H1 (cell line): ENCODE measurements at regions not wholly inside any gene's neighbourhood (a gene's known extent, or its start where the extent isn't known, plus 50 kb on each side); places are given as distances from the start of the nearest gene placed in this dataset.

Experiments
- CTCF ChIA-PET: fragments of 300-600 bp; sonication (Branson Sonifier 250); formaldehyde crosslinking; loops from one replicate; lab custom pipeline; 2021; ENCODE audit not compliant: partially characterized antibody; lab: Charles Lee
- POLR2A ChIA-PET: fragments of 300-600 bp; sonication (Branson Sonifier 250); formaldehyde crosslinking; loops from one replicate; lab custom pipeline; 2021; ENCODE audit warnings: inconsistent platforms; ENCODE audit not compliant: partially characterized antibody; lab: Charles Lee
- DNase-seq, 2 experiments: peaks; one replicate each; pipeline versions ENCODE4 v3.0.0 to v3.0.0-alpha.2; 2010 to 2022; ENCODE audit warnings: low spot score in 2 of 2, low read depth in 1 of 2, mixed read lengths in 1 of 2
- FAIRE-seq: peaks from 2 replicates; lab custom pipeline; 2011; peaks lifted over from hg19 to GRCh38; lab: Jason Lieb, UNC
- H2AFZ ChIP-seq: 2 replicates; pipeline ENCODE4 v1.8.1; 2012; ENCODE audit warnings: low read length, inconsistent platforms
- H2AK5ac ChIP-seq: 2 replicates; pipeline ENCODE4 v1.6.1; 2013; ENCODE audit warnings: low read depth, low read length
- H2BK120ac ChIP-seq: replicated peaks from 2 replicates; pipeline ENCODE3; 2013; ENCODE audit warnings: low read depth, low read length, inconsistent platforms
- H2BK12ac ChIP-seq: 2 replicates; pipeline ENCODE4 v1.6.1; 2013; ENCODE audit warnings: low read depth, low read length
- H2BK15ac ChIP-seq: 2 replicates; pipeline ENCODE4 v1.6.1; 2013; ENCODE audit warnings: low read length
- H2BK20ac ChIP-seq: 2 replicates; pipeline ENCODE4 v1.6.1; 2013; ENCODE audit warnings: low read length
- H2BK5ac ChIP-seq: 2 replicates; pipeline ENCODE4 v1.6.1; 2013; ENCODE audit warnings: low read depth, low read length
- H3K14ac ChIP-seq: 2 replicates; pipeline ENCODE4 v1.6.1; 2013; ENCODE audit warnings: inconsistent platforms; ENCODE audit not compliant: insufficient read length
- H3K18ac ChIP-seq: 2 replicates; pipeline ENCODE4 v1.6.1; 2013; ENCODE audit warnings: low read length; ENCODE audit errors: extremely low read depth
- H3K23ac ChIP-seq: 2 replicates; pipeline ENCODE4 v1.6.1; 2013; ENCODE audit warnings: inconsistent platforms; ENCODE audit not compliant: insufficient read length
- H3K23me2 ChIP-seq: 2 replicates; pipeline ENCODE4 v1.6.1; 2013; ENCODE audit warnings: low read depth, low read length
- H3K27ac ChIP-seq: 2 replicates; pipeline ENCODE4 v1.6.1; 2011; ENCODE audit warnings: low read depth, low read length, inconsistent platforms
- H3K27me3 ChIP-seq, 4 experiments: replicated peaks in 1 of 4; 1 replicate in 1 of 4; 2 replicates in 3 of 4; pipeline versions ENCODE4 v1.6.1 to v1.8.1; 2011 to 2013; ENCODE audit warnings: low read length in 3 of 4, mild to moderate bottlenecking in 3 of 4, inconsistent platforms in 2 of 4, mixed read lengths in 2 of 4, moderate library complexity in 1 of 4; ENCODE audit not compliant: control insufficient read depth in 3 of 4, insufficient read depth in 3 of 4; ENCODE audit errors: extremely low read depth in 1 of 4
- H3K36me3 ChIP-seq, 4 experiments: 2 replicates each; pipeline versions ENCODE4 v1.6.1 to v1.8.1; 2011 to 2013; ENCODE audit warnings: mild to moderate bottlenecking in 4 of 4, low read length in 3 of 4, moderate library complexity in 2 of 4, control low read depth in 1 of 4, inconsistent platforms in 1 of 4; ENCODE audit not compliant: insufficient read depth in 4 of 4, control insufficient read depth in 2 of 4
- H3K4ac ChIP-seq: replicated peaks from 2 replicates; pipeline ENCODE3; 2013; ENCODE audit warnings: low read length, low read depth, mixed read lengths, inconsistent platforms; ENCODE audit not compliant: insufficient read length
- H3K4me1 ChIP-seq, 4 experiments: replicated peaks in 1 of 4; 1 replicate in 1 of 4; 2 replicates in 3 of 4; pipeline versions ENCODE4 v1.6.1 to v1.8.1; 2011 to 2013; ENCODE audit warnings: low read length in 3 of 4, inconsistent platforms in 2 of 4, mixed read lengths in 1 of 4; ENCODE audit not compliant: insufficient read depth in 4 of 4, control insufficient read depth in 3 of 4
- H3K4me2 ChIP-seq, 2 experiments: 2 replicates each; pipeline versions ENCODE4 v1.6.1 to v1.8.1; 2011 to 2013; ENCODE audit warnings: low read depth in 2 of 2, low read length in 2 of 2, control low read depth in 1 of 2, inconsistent platforms in 1 of 2, mild to moderate bottlenecking in 1 of 2; ENCODE audit not compliant: insufficient read depth in 1 of 2
- H3K4me3 ChIP-seq, 4 experiments: fragments of 200-600, 300-600 bp in 1 of 4; sonication (generic), shearing (Covaris generic), sonication (Bioruptor Twin) in 1 of 4; 2 replicates each; pipeline versions ENCODE4 v1.5.1 to v1.8.1; 2011 to 2016; ENCODE audit warnings: low read length in 4 of 4, low read depth in 3 of 4, control low read depth in 2 of 4, inconsistent platforms in 2 of 4, mild to moderate bottlenecking in 2 of 4, mixed read lengths in 1 of 4, moderate library complexity in 1 of 4; ENCODE audit not compliant: insufficient read depth in 2 of 4; ENCODE audit errors: extremely low read depth in 1 of 4
- H3K56ac ChIP-seq: replicated peaks from 2 replicates; pipeline ENCODE3; 2013; ENCODE audit warnings: low read depth, mild to moderate bottlenecking, mixed read lengths, low read length, inconsistent platforms; ENCODE audit not compliant: insufficient read length
- H3K79me1 ChIP-seq: 2 replicates; pipeline ENCODE4 v1.6.1; 2013; ENCODE audit warnings: low read depth, low read length, control low read depth
- H3K79me2 ChIP-seq, 2 experiments: 2 replicates each; pipeline versions ENCODE4 v1.6.1 to v1.8.1; 2012 to 2013; ENCODE audit warnings: low read length in 2 of 2, mild to moderate bottlenecking in 2 of 2, inconsistent platforms in 1 of 2; ENCODE audit not compliant: insufficient read depth in 2 of 2, control insufficient read depth in 1 of 2
- H3K9ac ChIP-seq, 4 experiments: replicated peaks in 1 of 4; 1 replicate in 1 of 4; 2 replicates in 3 of 4; pipeline versions ENCODE4 v1.6.1 to v1.8.1; 2011 to 2013; ENCODE audit warnings: low read depth in 3 of 4, low read length in 3 of 4, control low read depth in 2 of 4, mild to moderate bottlenecking in 2 of 4, moderate library complexity in 2 of 4, inconsistent platforms in 1 of 4; ENCODE audit errors: extremely low read depth in 1 of 4
- H3K9me3 ChIP-seq, 2 experiments: 2 replicates each; pipeline versions ENCODE4 v1.6.1 to v1.8.1; 2012 to 2013; ENCODE audit warnings: mild to moderate bottlenecking in 2 of 2, moderate library complexity in 2 of 2, control low read depth in 1 of 2, inconsistent platforms in 1 of 2, low read depth in 1 of 2, low read length in 1 of 2, mixed read lengths in 1 of 2; ENCODE audit not compliant: insufficient read depth in 2 of 2
- H4K20me1 ChIP-seq, 2 experiments: replicated peaks in 1 of 2; 2 replicates each; pipeline versions ENCODE3 to v1.8.1; 2011 to 2013; ENCODE audit warnings: inconsistent platforms in 2 of 2, low read length in 2 of 2, mild to moderate bottlenecking in 1 of 2; ENCODE audit not compliant: insufficient read depth in 2 of 2, control insufficient read depth in 1 of 2
- H4K5ac ChIP-seq: 2 replicates; pipeline ENCODE4 v1.6.1; 2013; ENCODE audit warnings: low read length, low read depth, mixed read lengths, inconsistent platforms; ENCODE audit not compliant: insufficient read length
- H4K8ac ChIP-seq: 2 replicates; pipeline ENCODE4 v1.8.0; 2013; ENCODE audit warnings: mild to moderate bottlenecking, moderate library complexity, low read length, inconsistent platforms; ENCODE audit not compliant: insufficient read depth; ENCODE audit errors: extremely low read depth
- H4K91ac ChIP-seq: replicated peaks from 2 replicates; pipeline ENCODE3; 2013; ENCODE audit warnings: low read length, mixed read lengths, inconsistent platforms; ENCODE audit not compliant: insufficient read length
- ATF2 ChIP-seq: IDR thresholded peaks from 2 replicates; pipeline ENCODE4 v1.6.1; 2012; ENCODE audit warnings: low read length, inconsistent platforms
- CREB1 ChIP-seq: IDR thresholded peaks from 2 replicates; pipeline ENCODE4 v1.6.1; 2012; ENCODE audit warnings: inconsistent platforms
- E2F6 ChIP-seq: IDR thresholded peaks from 2 replicates; pipeline ENCODE4 v1.6.1; 2012; ENCODE audit warnings: inconsistent platforms
- EGR1 ChIP-seq: IDR thresholded peaks from 2 replicates; pipeline ENCODE4 v1.6.1; 2011; ENCODE audit warnings: low read depth, low read length, borderline replicate concordance
- HDAC6 ChIP-seq: IDR thresholded peaks from one replicate; pipeline ENCODE4 v1.7.1; 2012; ENCODE audit warnings: low read depth, mild to moderate bottlenecking, inconsistent platforms, low read length, moderate library complexity
- MAFK ChIP-seq: IDR thresholded peaks from 2 replicates; pipeline ENCODE4 v1.6.1; 2012; ENCODE audit warnings: low read depth, mild to moderate bottlenecking, improper control_type of control experiment, low read length
- PHF8 ChIP-seq: fragments of 200-600 bp; sonication (generic); conservative IDR thresholded peaks from 2 replicates; pipeline ENCODE4 v1.7.1; 2012; ENCODE audit warnings: low read depth, mild to moderate bottlenecking, inconsistent platforms, low read length, moderate library complexity
- POLR2A ChIP-seq, 2 experiments: IDR thresholded peaks; 1 replicate in 1 of 2; 2 replicates in 1 of 2; pipeline ENCODE4 v1.6.1; 2011; ENCODE audit warnings: low read depth in 2 of 2, low read length in 2 of 2, mild to moderate bottlenecking in 2 of 2; ENCODE audit errors: control extremely low read depth in 1 of 2
- POU5F1 ChIP-seq: IDR thresholded peaks from 2 replicates; pipeline ENCODE4 v1.6.1; 2011; ENCODE audit warnings: low read depth, mild to moderate bottlenecking, low read length, moderate library complexity
- RXRA ChIP-seq: IDR thresholded peaks from 2 replicates; pipeline ENCODE4 v1.6.1; 2011; ENCODE audit warnings: low read depth, mild to moderate bottlenecking, low read length, moderate library complexity; ENCODE audit not compliant: insufficient read depth
- SP4 ChIP-seq: IDR thresholded peaks from 2 replicates; pipeline ENCODE4 v1.6.1; 2012; ENCODE audit warnings: low read length, inconsistent platforms
- SRF ChIP-seq: IDR thresholded peaks from 2 replicates; pipeline ENCODE4 v1.6.1; 2011; ENCODE audit warnings: mild to moderate bottlenecking, low read depth, low read length, moderate library complexity
- TCF12 ChIP-seq: IDR thresholded peaks from 2 replicates; pipeline ENCODE4 v1.6.1; 2011; ENCODE audit warnings: low read depth, mild to moderate bottlenecking, low read length
- TEAD4 ChIP-seq: IDR thresholded peaks from 2 replicates; pipeline ENCODE4 v1.6.1; 2012; ENCODE audit warnings: low read depth, low read length, inconsistent platforms, mixed read lengths
- WGBS, 2 experiments: shearing (Covaris generic) in 1 of 2; methylation state at CpG; one replicate each; pipeline versions ENCODE4 v1.1.6 to v1.1.7; 2013 to 2015; ENCODE audit warnings: low lambda C conversion rate in 2 of 2, mixed read lengths in 2 of 2, inconsistent platforms in 1 of 2, low coverage in 1 of 2, missing lambda C conversion rate in 1 of 2; ENCODE audit not compliant: insufficient replicate concordance in 2 of 2, insufficient coverage in 1 of 2, insufficient read length in 1 of 2; ENCODE audit errors: extremely low coverage in 1 of 2, missing lambda C conversion rate in 1 of 2; 5-methylcytosine and 5-hydroxymethylcytosine counted together

DNA sequence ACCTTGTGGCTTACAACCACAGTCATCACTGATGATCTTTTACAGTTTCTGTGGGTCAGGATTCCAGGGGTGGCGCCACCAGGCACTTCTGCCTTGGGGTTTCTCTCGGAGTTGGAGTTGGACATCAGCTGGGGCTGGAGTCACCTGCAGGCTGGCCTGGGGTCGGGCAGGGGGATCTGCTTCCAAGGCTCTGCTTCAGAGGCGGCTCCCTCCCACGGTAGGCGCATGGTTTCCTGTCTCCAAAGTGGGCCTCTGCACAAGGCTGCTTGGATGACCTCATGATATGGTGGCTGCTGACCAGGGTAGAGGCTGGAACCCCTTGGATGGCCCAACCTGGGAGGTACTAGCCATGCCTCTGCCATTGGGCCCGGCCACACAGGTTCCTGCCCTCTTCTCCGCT lies 170.6 kb upstream of the CIBAR2 start:
- H2BK120ac ChIP-seq, result no peak overlapping the region
- no peaks in the 10 kb centered on the region for H3K9me3 ChIP-seq
- no peak overlapping the region for H2BK15ac ChIP-seq
- FAIRE-seq (no peak), DNase-seq (no peak)
- H3K79me2 ChIP-seq, result no peaks in the 10 kb centered on the region
- no peak overlapping the region for H2BK5ac ChIP-seq
- H4K91ac ChIP-seq, result no peak overlapping the region
- no peak overlapping the region for H2AK5ac ChIP-seq
- no peak overlapping the region for H3K4me2 ChIP-seq
- no peaks in the 10 kb centered on the region for H3K27me3 ChIP-seq
- H3K4me3 ChIP-seq, result no peak overlapping the region
- no peak overlapping the region for H3K23ac ChIP-seq
- no peaks in the 10 kb centered on the region for H3K79me1 ChIP-seq
- H3K27ac ChIP-seq, result no peak overlapping the region
- H3K36me3 ChIP-seq, result no peaks in the 10 kb centered on the region
- no peak overlapping the region for H2BK12ac ChIP-seq
- H3K4ac ChIP-seq, result no peak overlapping the region
- H3K56ac ChIP-seq, result no peak overlapping the region
- peaks cover 0 to 3% (median 1%) of the 10 kb centered on the region in 4 experiments; a peak in 2 of 7 replicates for H3K4me1 ChIP-seq
- H2AFZ ChIP-seq, result no peak overlapping the region
- POLR2A ChIA-PET, result no interaction called here
- H4K5ac ChIP-seq, result no peak overlapping the region
- H4K20me1 ChIP-seq, result peaks cover 3 to 19% of the 10 kb centered on the region in 2 experiments
- CTCF ChIA-PET, result interaction anchor here (0.5 to 9.9 kb wide), 5 partner anchors 8 to 744 kb away, joined by 3 to 165 read pairs (median 3); no protein-coding TSS in a partner anchor
- no peak overlapping the region for H2BK20ac ChIP-seq
- 0 out of 2 replicates have a peak, but pooled peaks cover 1% of the 10 kb centered on the region for H3K23me2 ChIP-seq
- no peak overlapping the region for H3K18ac ChIP-seq
- no peak overlapping the region for H3K9ac ChIP-seq
- 85% methylated on average over 8 of the region's 8 CpGs; no CpG with 5 or more reads in 1 of the 2 experiments for WGBS, 2 experiments
- no peak overlapping the region for H3K14ac ChIP-seq
- no peak overlapping the region; the same call in 1 of the 2 replicates for H4K8ac ChIP-seq
- TF ChIP-seq HDAC6 (no peak), PHF8 (no peak), CREB1 (no peak), RXRA (no peak), E2F6 (no peak), ATF2 (no peak), SP4 (no peak), POU5F1 (no peak), TEAD4 (no peak), EGR1 (no peak), POLR2A (IDR thresholded peaks at IDR 0.05; ENCODE audit: control extremely low read depth in 1 of 2, low read depth in 2 of 2, low read length in 2 of 2) (no peak), MAFK (no peak), TCF12 (no peak), SRF (no peak)
